HEK293T (cell line): ENCODE measurements at regions not wholly inside any gene's neighbourhood (a gene's known extent, or its start where the extent isn't known, plus 50 kb on each side); places are given as distances from the start of the nearest gene placed in this dataset.

Experiments
- ARNT ChIP-seq: fragments of 450-650 bp; IDR thresholded peaks from 2 replicates; pipeline ENCODE4 v1.6.1; 2017; ENCODE audit warnings: mild to moderate bottlenecking
- BHLHE40 ChIP-seq: fragments of 450-650 bp; IDR thresholded peaks from 2 replicates; pipeline ENCODE4 v1.6.1; 2016; ENCODE audit warnings: mild to moderate bottlenecking, moderate library complexity, borderline replicate concordance
- CTBP1 ChIP-seq: fragments of 450-650 bp; IDR thresholded peaks from 2 replicates; pipeline ENCODE4 v1.6.1; 2016; ENCODE audit warnings: borderline replicate concordance
- ELF4 ChIP-seq: fragments of 450-650 bp; IDR thresholded peaks from 2 replicates; pipeline ENCODE4 v1.6.1; 2017; ENCODE audit warnings: antibody characterized with exemption
- FOXA1 ChIP-seq: fragments of 450-650 bp; IDR thresholded peaks from 2 replicates; pipeline ENCODE4 v1.6.1; 2016; ENCODE audit warnings: mild to moderate bottlenecking
- FOXK2 ChIP-seq: fragments of 450-650 bp; IDR thresholded peaks from 2 replicates; pipeline ENCODE4 v1.6.1; 2016; ENCODE audit warnings: mild to moderate bottlenecking
- FOXM1 ChIP-seq: fragments of 450-650 bp; IDR thresholded peaks from 2 replicates; pipeline ENCODE4 v1.6.1; 2017; ENCODE audit warnings: mild to moderate bottlenecking, borderline replicate concordance
- LEF1 ChIP-seq: fragments of 450-650 bp; IDR thresholded peaks from 2 replicates; pipeline ENCODE4 v1.6.1; 2017; ENCODE audit warnings: mild to moderate bottlenecking, borderline replicate concordance
- NFRKB ChIP-seq: fragments of 450-650 bp; IDR thresholded peaks from 2 replicates; pipeline ENCODE4 v1.6.1; 2016; ENCODE audit warnings: mild to moderate bottlenecking, moderate library complexity
- PKNOX1 ChIP-seq: fragments of 450-650 bp; IDR thresholded peaks from 2 replicates; pipeline ENCODE4 v1.6.1; 2016
- SP1 ChIP-seq: fragments of 450-650 bp; IDR thresholded peaks from 2 replicates; pipeline ENCODE4 v1.6.1; 2017
- SUZ12 ChIP-seq: fragments of 450-650 bp; IDR thresholded peaks from 2 replicates; pipeline ENCODE4 v1.6.1; 2016; ENCODE audit warnings: mild to moderate bottlenecking
- TARDBP ChIP-seq: fragments of 450-650 bp; IDR thresholded peaks from 2 replicates; pipeline ENCODE4 v1.6.1; 2016
- ZNF384 ChIP-seq: fragments of 450-650 bp; IDR thresholded peaks from 2 replicates; pipeline ENCODE4 v1.6.1; 2016

GRCh38 chr3:153897025-153897723 lies 224.0 kb upstream of the ARHGEF26 start:
- TF ChIP-seq BHLHE40 (no peak), SP1 (no peak), CTBP1 (no peak), ARNT (no peak), TARDBP (no peak), PKNOX1 (no peak), LEF1 (no peak), FOXM1 (no peak), ELF4 (no peak), SUZ12 (no peak), FOXK2 (no peak), FOXA1 (no peak), ZNF384 (no peak), NFRKB (no peak)
